Hematopoietic multipotent progenitor cell treated with erythropoietin and hydrocortisone succinate and interleukin-3 and kit ligand, for 17 days (in vitro differentiated cells): ENCODE measurements at regions not wholly inside any gene's neighbourhood (a gene's known extent, or its start where the extent isn't known, plus 50 kb on each side); places are given as distances from the start of the nearest gene placed in this dataset.
"Not testable (repeated sequence)": the region's sequence is repeated elsewhere in the genome, so short reads cannot be mapped to it uniquely, and the experiment has no call there.

Experiments used
- DNase-seq: peaks from one replicate; pipeline ENCODE4 v3.0.0-alpha.2; 2015; ENCODE audit warnings: low spot score

GRCh38 chr3:107468782-107469181, 54.0 kb upstream of the BBX start:
- no peak for DNase-seq

DNA sequence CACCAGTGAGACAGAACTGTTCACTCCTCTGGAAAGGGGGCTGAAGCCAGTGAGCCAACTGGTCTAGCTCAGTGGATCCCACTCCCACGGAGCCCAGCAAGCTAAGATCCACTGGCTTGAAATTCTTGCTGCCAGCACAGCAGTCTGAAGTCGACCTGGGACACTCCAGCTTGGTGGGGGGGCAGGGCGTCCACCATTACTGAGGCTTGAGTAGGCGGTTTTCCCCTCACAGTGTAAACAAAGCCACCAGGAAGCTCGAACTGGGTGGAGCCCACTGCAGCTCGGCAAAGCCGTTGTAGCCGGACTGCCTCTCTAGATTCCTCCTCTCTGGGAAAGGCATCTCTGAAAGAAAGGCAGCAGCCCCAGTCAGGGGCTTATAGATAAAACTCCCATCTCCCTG, 52.3 kb upstream of the BBX start:
- DNase-seq, result not testable (repeated sequence)
